Erythroblast (primary cell): ENCODE measurements at regions not wholly inside any gene's neighbourhood (a gene's known extent, or its start where the extent isn't known, plus 50 kb on each side); places are given as distances from the start of the nearest gene placed in this dataset.

Experiments
- GATA1 ChIP-seq: IDR thresholded peaks from 2 replicates; pipeline ENCODE4 v1.6.1; 2011; ENCODE audit warnings: low read depth, mild to moderate bottlenecking, control low read depth, low read length, moderate library complexity
- POLR2A ChIP-seq: IDR thresholded peaks from 2 replicates; pipeline ENCODE4 v1.6.1; 2011; ENCODE audit warnings: mild to moderate bottlenecking, low read length

DNA sequence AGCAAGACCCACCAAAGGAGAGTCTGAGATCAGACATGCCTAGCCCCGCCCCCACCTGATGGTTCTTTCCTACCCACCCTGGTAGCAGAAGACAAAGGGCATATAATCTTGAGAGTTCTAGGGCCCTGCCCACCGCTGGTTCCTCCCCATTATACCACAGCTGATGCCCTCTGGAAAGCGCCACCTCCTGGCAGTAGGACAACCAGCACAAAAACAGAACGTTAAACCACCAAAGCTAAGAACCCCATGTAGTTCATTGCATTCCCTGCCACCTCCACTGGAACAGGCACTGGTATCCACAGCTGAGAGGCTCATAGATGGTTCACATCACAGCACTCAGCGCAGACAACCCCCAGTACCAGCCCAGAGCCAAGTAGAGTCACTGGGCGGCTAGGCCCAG lies 81.2 kb upstream of the TRPC7 start:
- TF ChIP-seq POLR2A (no peak), GATA1 (no peak)
